SKM-1 treated with dmso at 0.1 percent for 144 hours (cell line): ENCODE measurements at regions not wholly inside any gene's neighbourhood (a gene's known extent, or its start where the extent isn't known, plus 50 kb on each side); places are given as distances from the start of the nearest gene placed in this dataset.
"Not testable (repeated sequence)": the region's sequence is repeated elsewhere in the genome, so short reads cannot be mapped to it uniquely, and the experiment has no call there.

ENCODE experiments used
- DNase-seq: peaks from one replicate; lab custom pipeline; 2025; ENCODE audit not compliant: unreplicated experiment; lab: John Stamatoyannopoulos, UW

- DNase-seq = no peak
Observed at GRCh38 chr5:82513738-82514137, 235.6 kb upstream of the RPS23 start.

GRCh38 chr5:82512025-82512424 is 233.9 kb upstream of the RPS23 start:
- DNase-seq = no peak

DNA sequence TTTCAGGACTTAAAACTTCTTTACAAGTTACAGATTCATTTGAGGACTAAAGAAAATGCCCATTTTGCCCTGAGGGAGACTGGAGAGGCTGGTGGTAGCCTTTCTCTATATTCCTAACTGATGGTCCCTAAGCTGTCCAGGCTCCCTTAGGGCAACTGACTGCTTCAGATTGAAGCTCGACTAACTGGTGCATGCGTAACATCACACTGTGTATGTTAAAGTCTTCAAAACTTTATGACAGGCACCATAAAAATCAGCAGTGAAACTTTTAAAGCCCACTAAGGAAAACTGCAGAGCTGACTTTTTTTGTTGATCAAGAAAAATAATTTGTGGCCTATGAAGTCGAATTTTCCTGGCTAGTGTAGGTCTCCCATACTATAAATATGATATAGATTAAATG is 233.0 kb upstream of the RPS23 start:
- DNase-seq = no peak

DNA sequence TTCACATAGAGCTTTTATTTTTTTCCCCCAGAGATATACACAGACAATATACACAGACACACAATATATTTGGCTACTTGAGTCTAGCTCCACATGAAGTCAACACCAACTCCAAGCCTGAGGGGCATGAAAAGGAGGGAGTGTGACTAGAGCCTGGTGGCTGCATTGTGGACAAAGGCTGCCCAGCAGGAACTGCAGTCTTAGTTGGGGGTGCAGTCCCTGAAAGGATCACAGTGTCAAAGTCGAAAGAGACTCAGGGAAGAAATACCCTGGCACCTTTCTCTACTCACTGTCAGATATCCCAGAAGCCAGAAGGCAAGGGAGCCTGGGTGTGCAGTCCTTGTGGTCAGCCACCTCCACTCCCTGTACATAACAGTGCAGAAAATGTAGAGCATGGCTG is 231.6 kb upstream of the RPS23 start:
- no peak for DNase-seq

DNA sequence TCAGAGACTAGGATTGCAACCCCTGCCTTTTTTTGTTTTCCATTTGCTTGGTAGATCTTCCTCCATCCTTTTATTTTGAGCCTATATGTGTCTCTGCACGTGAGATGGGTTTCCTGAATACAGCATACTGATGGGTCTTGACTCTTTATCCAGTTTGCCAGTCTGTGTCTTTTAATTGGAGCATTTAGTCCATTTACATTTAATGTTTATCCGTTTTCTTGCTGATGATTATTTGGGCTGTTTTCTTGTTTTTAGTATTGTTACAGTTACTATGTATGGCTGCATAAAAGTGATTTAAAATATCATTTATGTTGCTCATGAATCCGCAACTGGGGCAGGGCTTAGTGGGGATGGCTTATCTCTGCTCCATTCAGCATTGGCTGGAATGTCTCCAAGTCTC is 228.2 kb upstream of the RPS23 start:
- not testable (repeated sequence) for DNase-seq

GRCh38 chr5:82499725-82500244 is 221.6 kb upstream of the RPS23 start:
- no peak for DNase-seq

DNA sequence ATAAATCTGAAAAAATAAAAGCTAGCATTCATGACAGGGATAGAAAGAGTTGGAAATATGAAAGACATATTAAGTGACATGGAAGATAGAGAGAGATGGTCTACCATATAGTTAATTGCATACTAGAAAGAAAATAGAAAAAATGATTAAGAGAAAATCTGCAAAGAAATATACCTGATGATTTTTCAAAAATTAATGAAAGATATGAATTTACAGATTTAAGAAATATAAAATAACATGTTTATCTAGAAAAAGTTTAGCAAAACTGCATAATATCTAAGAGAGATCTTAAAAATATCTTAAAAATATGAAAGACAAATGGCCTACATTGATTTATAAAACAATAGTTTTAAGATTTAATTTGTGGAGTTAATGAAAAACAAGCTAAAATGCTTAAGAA is 219.1 kb upstream of the RPS23 start:
- DNase-seq = no peak

DNA sequence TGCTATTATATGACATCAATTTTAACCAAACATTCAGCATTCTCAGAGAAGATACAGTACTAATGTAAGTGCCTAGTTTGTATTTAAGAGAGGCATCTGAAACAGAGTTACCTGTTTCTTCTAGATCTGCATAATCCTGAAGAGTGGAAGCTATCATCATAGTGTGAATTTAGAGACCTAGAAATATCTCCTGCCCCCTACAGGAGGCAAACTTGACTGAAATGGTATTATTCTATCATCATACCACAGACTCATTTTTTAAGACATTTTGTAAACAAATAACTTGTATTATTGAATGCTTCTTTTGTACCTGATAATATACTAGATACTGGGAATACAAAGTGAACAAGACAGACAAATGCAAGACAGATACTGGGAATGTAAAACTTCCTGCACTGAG is 216.8 kb upstream of the RPS23 start:
- no peak for DNase-seq

DNA sequence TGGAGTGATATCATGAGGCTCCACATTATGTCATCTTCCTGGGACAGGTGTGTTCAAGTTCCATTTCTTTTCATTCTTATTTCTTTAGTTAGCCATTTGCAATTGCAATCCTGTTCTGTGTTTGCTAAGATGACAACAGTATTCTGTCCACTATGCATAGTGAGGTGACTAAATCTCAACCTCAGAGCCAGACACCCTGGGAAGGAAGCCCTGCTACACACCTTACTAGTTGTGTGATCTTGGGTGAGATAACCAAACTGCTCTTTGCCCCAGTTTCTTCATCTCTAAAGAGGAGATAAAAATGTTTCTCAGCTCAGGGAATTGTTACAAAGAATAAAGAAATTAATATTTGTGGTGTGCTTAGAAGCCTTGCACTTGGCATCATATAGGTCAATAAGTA is 215.1 kb upstream of the RPS23 start:
- DNase-seq = no peak

DNA sequence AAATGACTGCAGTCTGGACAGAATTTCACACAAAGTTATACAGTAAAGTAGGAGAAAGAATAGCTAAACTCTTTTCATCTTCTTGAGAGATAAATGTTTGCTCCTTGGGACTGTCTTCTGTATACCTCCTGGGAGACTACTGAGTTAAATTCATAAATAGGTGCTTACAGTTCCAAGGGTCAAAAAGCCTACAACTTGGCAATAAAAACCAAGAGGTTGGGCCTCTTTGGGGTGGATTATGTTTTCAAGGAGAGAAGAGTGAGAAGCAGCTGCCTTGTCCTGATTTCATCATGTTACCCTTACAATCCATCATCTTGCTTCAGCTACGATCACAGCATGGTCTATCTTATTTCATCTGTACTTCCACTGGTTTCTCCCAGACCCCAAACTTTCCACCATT is 213.2 kb upstream of the RPS23 start:
- DNase-seq = no peak

DNA sequence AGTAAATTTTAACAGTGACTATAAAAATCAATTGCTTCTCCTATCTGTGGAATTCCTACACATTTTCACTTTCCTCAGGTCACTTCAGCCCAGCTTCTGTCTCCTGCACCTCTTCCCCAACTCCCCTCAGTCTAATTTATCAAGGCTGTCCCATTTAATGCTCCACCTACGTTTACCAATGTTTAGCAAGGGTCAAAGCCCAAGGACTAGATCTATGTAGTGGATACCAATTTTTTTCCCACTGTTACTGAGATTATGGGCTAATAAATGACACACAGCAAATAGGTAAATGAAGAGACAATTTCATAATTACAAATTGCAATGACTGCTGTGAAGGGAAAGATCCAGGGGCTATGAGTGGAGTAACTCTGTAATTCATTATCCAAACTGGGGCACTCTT is 211.5 kb upstream of the RPS23 start:
- no peak for DNase-seq

DNA sequence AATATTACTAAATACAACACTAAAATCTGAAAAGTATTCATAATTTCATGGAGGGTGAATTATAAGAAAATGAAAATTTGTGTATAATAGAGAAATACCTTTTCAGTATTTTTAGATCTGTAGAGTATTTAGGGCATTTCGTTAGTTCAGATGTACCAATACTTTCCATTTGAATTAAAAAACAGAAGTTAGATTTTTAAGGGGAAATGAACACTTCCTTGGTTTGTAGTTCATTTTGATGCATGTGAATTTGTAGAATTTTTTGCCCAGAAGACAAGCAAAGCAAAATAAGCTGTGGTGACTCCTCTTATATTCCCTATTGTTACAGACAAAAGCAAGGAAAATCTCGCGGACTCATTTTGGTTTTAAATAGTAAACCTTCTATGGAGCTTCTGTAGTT is 209.0 kb upstream of the RPS23 start:
- no peak for DNase-seq

DNA sequence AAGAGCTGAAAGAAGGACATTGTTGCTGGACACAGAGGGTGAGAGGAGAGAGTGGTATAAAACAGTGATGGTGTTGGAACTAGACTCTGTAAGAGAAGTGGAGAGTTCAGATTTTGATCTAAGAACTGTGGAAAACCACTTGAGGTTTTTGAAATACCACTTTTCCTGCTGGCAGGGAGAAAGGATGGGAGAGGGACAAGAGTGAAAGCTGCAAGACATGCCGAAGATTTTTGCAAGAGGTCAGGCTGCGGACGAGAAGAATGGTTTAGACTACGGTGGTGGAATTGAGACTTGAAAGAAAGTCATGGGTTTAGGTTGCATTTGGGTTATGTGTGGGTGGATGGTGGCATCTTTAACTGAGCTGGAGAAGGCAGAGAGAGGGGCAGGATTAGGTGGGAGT is 202.2 kb upstream of the RPS23 start:
- no peak for DNase-seq

- DNase-seq = no peak
Observed at GRCh38 chr5:82476155-82476554, 198.0 kb upstream of the RPS23 start.

DNA sequence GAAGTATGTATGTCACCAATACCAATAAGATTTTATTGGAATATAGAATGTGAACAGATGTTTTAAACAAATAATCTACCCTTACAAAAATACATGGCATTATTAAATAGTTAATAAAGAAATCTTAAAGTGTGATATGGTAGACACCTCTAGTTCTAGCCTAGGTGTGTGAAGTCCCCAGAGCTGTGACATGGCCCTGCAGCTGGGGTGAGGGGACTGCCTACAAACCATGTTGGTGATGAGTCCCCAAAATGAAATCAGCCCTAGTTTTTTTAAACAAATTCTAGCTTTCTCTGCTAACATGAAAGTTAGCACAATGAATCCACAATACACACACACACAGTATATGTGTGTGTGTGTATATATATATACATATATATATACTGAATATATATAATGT is 195.1 kb upstream of the RPS23 start:
- no peak for DNase-seq

DNA sequence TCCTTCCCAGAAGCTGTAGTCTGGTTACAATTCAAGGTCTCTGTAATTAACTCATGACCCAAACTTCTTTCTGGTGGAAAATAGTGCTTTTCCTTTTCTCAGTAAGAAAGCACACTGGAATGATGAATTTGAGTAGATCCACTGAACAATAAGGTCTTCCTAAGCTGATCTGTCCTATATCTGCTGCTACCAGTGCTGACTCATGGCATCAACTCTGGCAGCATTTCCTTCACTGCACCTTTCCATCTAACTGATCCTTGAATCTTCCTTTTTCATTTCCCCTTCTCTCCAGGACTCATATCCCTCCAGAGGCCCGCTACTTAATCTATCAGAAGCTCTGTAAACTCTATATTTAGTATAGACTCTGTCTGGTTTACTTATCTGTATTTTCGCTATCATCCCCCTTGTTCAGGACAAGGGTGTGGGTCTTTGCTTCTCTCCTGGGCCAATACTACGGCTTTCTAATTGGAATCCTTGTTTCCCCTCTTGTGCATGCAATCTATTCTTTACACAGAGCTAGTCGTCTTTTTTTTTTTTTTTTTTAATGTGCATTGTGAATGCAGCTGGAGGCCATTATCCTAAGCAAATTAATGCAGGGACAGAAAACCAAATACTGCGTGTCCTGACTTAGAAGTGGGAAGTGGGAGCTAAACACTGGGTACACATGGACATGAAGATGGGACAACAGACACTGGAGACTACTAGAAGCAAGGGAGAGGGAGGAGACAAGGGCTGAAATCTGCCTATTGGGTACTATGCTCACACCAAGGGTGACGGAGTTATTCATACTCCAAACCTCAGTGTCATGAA is 192.2 kb upstream of the RPS23 start:
- no peak for DNase-seq

DNA sequence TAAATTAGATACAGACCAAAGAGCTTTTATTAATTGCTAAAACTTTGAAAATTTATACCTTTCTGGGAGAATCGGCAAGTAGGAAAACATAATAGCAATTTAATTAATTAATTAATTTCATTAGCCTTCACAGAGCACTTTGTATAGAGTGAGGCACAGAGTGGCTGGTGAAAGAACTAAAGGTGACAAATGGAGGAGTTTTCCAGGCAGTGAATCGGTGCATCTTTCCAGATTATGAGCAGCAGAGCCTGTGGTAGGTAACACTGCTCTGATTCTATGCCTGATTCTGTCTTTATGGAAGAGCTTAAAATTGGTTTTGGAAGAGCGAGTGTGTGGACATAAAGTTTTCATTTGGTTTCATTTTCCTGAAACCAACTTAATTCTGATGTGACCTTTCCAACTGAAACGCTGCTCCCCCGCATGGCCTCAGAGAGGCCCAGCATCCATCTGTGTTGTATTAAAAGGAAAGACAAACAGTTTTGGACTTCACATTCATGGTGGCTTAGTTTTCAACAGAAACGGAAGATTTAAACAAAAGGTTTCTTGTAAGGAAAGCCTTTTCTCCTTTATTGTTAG is 188.9 kb upstream of the RPS23 start:
- DNase-seq = no peak

DNA sequence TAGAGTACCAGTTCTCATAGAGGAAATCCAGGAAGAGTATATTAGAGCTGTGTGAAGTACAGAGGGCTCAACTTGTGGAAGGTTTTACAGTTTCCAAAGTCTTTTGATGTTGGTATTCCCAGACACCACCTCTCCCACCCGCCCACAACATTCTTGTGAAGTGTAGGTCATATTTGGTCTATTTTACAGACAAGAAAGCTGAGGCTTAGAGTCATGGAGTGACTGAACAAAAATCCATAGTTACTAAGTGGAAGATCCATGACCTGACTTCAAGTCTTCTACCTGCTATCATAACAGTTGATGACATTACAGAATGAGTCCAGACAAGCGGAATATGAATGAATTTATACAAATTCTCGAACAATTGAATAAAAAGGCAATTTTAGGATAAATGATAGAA is 187.1 kb upstream of the RPS23 start:
- DNase-seq = no peak

DNA sequence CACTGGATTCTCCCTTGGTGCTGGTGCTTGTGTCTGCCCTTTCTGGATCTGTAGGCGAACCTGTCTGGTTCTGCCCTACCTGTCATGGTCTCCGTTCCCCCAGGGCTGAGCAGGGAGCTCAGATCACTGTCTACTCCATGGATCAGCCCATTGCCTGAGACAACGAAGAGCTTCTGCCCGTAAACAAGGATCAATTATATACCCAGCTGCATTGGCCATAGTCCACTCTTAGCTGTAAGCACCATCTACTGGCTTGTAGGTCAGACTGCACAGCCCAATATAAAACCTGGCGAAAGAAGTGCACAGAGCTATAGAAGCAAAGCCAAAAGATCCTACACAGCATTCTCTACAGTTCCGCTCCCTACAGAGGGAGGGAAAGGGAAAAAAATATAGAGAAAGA is 181.5 kb upstream of the RPS23 start:
- DNase-seq = no peak

DNA sequence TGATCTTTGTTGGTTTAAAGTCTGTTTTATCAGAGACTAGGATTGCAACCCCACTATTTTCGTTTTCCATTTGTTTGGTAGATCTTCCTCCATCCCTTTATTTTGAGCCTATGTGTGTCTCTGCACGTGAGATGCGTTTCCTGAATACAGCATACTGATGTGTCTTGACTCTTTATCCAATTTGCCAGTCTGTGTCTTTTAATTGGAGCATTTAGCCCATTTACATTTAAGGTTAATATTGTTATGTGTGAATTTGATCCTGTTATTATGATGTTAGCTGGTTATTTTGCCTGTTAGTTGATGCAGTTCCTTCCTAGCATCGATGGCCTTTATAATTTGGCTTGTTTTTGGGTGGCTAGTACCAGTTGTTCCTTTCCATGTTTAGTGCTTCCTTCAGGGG is 177.2 kb upstream of the RPS23 start:
- DNase-seq = not testable (repeated sequence)

DNA sequence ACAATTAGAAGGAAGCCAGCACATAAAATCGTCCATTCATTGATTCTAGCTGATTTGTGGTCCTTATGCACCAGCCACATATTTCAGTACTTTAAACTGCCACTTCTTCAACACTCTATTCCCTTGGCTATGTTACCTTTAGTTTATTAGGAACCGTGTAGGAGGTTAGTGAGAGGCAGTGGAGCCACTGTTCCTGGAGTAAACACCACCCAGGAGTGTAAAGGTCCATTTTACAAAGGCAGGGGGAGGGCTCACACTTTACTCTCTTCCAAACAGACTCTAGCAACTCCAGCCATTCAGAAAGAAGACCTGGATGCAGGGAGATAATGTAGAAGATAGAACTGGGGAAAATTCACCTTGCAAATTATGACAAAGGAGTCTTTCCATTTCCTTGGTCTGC is 170.2 kb upstream of the RPS23 start:
- no peak for DNase-seq

DNA sequence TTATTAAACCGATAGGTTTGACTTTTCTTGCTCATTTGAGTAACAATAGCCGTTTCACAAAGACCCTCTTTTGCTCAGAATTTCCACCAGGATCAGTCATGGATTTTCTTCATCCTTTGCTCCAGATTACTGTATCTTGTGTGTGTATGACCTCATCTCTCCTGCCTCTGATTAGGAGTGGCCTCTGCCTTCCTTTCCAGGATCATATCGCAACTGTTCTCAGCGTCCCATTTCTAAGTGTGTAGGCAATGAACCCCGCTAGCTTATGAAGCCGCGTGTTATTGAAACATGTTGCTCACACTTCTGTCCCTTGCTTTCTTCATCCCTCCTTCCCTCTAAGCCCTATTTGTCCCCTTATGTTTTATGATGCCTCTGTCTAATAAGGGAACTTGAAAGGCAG is 169.8 kb upstream of the RPS23 start:
- DNase-seq = no peak

DNA sequence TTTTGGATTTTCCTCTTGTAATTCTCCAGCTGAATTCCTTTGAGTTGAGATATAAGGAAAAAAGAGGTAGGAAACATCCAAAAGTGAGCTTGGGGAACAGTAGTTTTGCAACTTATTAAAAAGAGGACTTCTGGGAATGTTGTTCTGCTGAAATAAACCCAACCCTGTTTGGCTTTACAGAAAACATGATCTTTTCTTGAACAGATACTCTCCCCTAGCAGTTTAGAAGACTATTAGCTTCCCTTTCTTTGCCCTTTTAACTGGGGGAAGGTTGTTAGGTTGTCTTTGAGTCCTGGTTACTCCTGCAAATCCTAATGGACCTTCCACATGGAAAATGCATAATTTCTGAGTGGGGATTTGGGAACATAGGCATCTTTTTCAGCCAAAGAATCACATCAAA is 168.7 kb upstream of the RPS23 start:
- no peak for DNase-seq
